ENCODE measurements at regions not wholly inside any gene's neighbourhood (a gene's known extent, or its start where the extent isn't known, plus 50 kb on each side); places are given as distances from the start of the nearest gene placed in this dataset.

- TF ChIP-seq CTCF (IDR thresholded peaks at IDR 0.05; ENCODE audit: low read depth, low read length) (no peak), MYC (IDR thresholded peaks at IDR 0.05; ENCODE audit: low read depth, low read length) (no peak)
Observed at GRCh38 chr2:65731476-65731875, 299.1 kb upstream of the SPRED2 start.

All from NB4 (cell line).